IPS-20b (cell line): ENCODE measurements at regions not wholly inside any gene's neighbourhood (a gene's known extent, or its start where the extent isn't known, plus 50 kb on each side); places are given as distances from the start of the nearest gene placed in this dataset.
"Not testable (repeated sequence)": the region's sequence is repeated elsewhere in the genome, so short reads cannot be mapped to it uniquely, and the experiment has no call there.

Experiments used
- H3K27ac ChIP-seq: one replicate; pipeline ENCODE4 v1.5.1; 2013; ENCODE audit warnings: low read length
- H3K27me3 ChIP-seq: 2 replicates; pipeline ENCODE4 v1.6.1; 2013; ENCODE audit warnings: mild to moderate bottlenecking, low read length, inconsistent platforms; ENCODE audit not compliant: insufficient read depth
- H3K36me3 ChIP-seq: 2 replicates; pipeline ENCODE4 v1.6.1; 2013; ENCODE audit warnings: low read depth, mild to moderate bottlenecking, inconsistent platforms, low read length, moderate library complexity; ENCODE audit not compliant: insufficient read depth
- H3K4me1 ChIP-seq: 2 replicates; pipeline ENCODE4 v1.6.1; 2013; ENCODE audit warnings: mild to moderate bottlenecking, control low read depth, inconsistent platforms, low read length, moderate library complexity; ENCODE audit not compliant: insufficient read depth
- H3K4me3 ChIP-seq: 2 replicates; pipeline ENCODE4 v1.5.1; 2013; ENCODE audit warnings: mild to moderate bottlenecking, low read length, inconsistent platforms
- H3K9ac ChIP-seq: 2 replicates; pipeline ENCODE4 v1.6.1; 2013; ENCODE audit warnings: low read depth, mild to moderate bottlenecking, inconsistent platforms, low read length, moderate library complexity
- H3K9me3 ChIP-seq: 2 replicates; pipeline ENCODE4 v1.6.1; 2013; ENCODE audit warnings: mild to moderate bottlenecking, low read depth, low read length, inconsistent platforms; ENCODE audit not compliant: insufficient read depth

GRCh38 chr2:14099101-14099500, 533.4 kb upstream of the LRATD1 start:
- H3K36me3 ChIP-seq, H3K27me3 ChIP-seq, H3K4me1 ChIP-seq, H3K4me3 ChIP-seq, H3K9ac ChIP-seq, H3K27ac ChIP-seq: not testable (repeated sequence)
- H3K9me3 ChIP-seq: peaks cover 11% of the 10 kb centered on the region

GRCh38 chr2:14114275-14114674, 518.2 kb upstream of the LRATD1 start:
- Histone ChIP-seq H3K36me3 (no peaks in the 10 kb centered on the region), H3K4me1 (no peaks in the 10 kb centered on the region), H3K27ac (no peak overlapping the region), H3K4me3 (no peak overlapping the region), H3K9ac (no peak overlapping the region), H3K9me3 (no peaks in the 10 kb centered on the region), H3K27me3 (no peaks in the 10 kb centered on the region)

GRCh38 chr2:14120376-14120775, 512.1 kb upstream of the LRATD1 start:
- Histone ChIP-seq H3K4me1 (no peaks in the 10 kb centered on the region), H3K27me3 (no peaks in the 10 kb centered on the region), H3K27ac (no peak overlapping the region), H3K4me3 (no peak overlapping the region), H3K9me3 (no peaks in the 10 kb centered on the region), H3K36me3 (no peaks in the 10 kb centered on the region), H3K9ac (no peak overlapping the region)

GRCh38 chr2:14123436-14124103, 508.9 kb upstream of the LRATD1 start:
- no peak overlapping the region for H3K9ac ChIP-seq
- H3K4me1 ChIP-seq: no peaks in the 10 kb centered on the region
- no peaks in the 10 kb centered on the region for H3K36me3 ChIP-seq
- no peaks in the 10 kb centered on the region for H3K27me3 ChIP-seq
- no peaks in the 10 kb centered on the region for H3K9me3 ChIP-seq
- H3K4me3 ChIP-seq: no peak overlapping the region
- no peak overlapping the region for H3K27ac ChIP-seq

GRCh38 chr2:14125624-14126293, 506.8 kb upstream of the LRATD1 start:
- Histone ChIP-seq H3K9ac (no peak overlapping the region), H3K27ac (no peak overlapping the region), H3K4me1 (no peaks in the 10 kb centered on the region), H3K9me3 (no peaks in the 10 kb centered on the region), H3K36me3 (no peaks in the 10 kb centered on the region), H3K4me3 (no peak overlapping the region), H3K27me3 (no peaks in the 10 kb centered on the region)

- H3K4me1 ChIP-seq: no peaks in the 10 kb centered on the region
- no peaks in the 10 kb centered on the region for H3K27me3 ChIP-seq
- H3K36me3 ChIP-seq: no peaks in the 10 kb centered on the region
- no peak overlapping the region for H3K9ac ChIP-seq
- no peak overlapping the region for H3K4me3 ChIP-seq
- no peaks in the 10 kb centered on the region for H3K9me3 ChIP-seq
- H3K27ac ChIP-seq: no peak overlapping the region
Measured at GRCh38 chr2:14126846-14127245, 505.7 kb upstream of the LRATD1 start.

- no peak overlapping the region for H3K9ac ChIP-seq
- H3K36me3 ChIP-seq: no peaks in the 10 kb centered on the region
- no peaks in the 10 kb centered on the region for H3K4me1 ChIP-seq
- H3K27ac ChIP-seq: no peak overlapping the region
- H3K27me3 ChIP-seq: no peaks in the 10 kb centered on the region
- H3K9me3 ChIP-seq: no peaks in the 10 kb centered on the region
- H3K4me3 ChIP-seq: no peak overlapping the region
Measured at GRCh38 chr2:14127765-14128164, 504.8 kb upstream of the LRATD1 start.

GRCh38 chr2:14132386-14132785, 500.1 kb upstream of the LRATD1 start:
- H3K36me3 ChIP-seq: no peaks in the 10 kb centered on the region
- H3K4me1 ChIP-seq: no peaks in the 10 kb centered on the region
- H3K27ac ChIP-seq: no peak overlapping the region
- no peaks in the 10 kb centered on the region for H3K27me3 ChIP-seq
- no peak overlapping the region for H3K9ac ChIP-seq
- H3K4me3 ChIP-seq: no peak overlapping the region
- no peaks in the 10 kb centered on the region for H3K9me3 ChIP-seq

- H3K36me3 ChIP-seq: no peaks in the 10 kb centered on the region
- no peak overlapping the region for H3K4me3 ChIP-seq
- no peaks in the 10 kb centered on the region for H3K27me3 ChIP-seq
- H3K9me3 ChIP-seq: no peaks in the 10 kb centered on the region
- no peak overlapping the region for H3K9ac ChIP-seq
- no peak overlapping the region for H3K27ac ChIP-seq
- no peaks in the 10 kb centered on the region; the same call in 1 of the 2 replicates for H3K4me1 ChIP-seq
Measured at GRCh38 chr2:14134771-14135170, 497.7 kb upstream of the LRATD1 start.

GRCh38 chr2:14136030-14136429, 496.5 kb upstream of the LRATD1 start:
- Histone ChIP-seq H3K27ac (no peak overlapping the region), H3K4me1 (peaks cover 11% of the 10 kb centered on the region; the same call in 1 of the 2 replicates), H3K27me3 (no peaks in the 10 kb centered on the region), H3K4me3 (no peak overlapping the region), H3K9me3 (no peaks in the 10 kb centered on the region), H3K36me3 (no peaks in the 10 kb centered on the region), H3K9ac (no peak overlapping the region)

GRCh38 chr2:14137643-14138042, 494.9 kb upstream of the LRATD1 start:
- H3K9ac ChIP-seq: no peak overlapping the region
- no peak overlapping the region for H3K27ac ChIP-seq
- H3K9me3 ChIP-seq: no peaks in the 10 kb centered on the region
- peaks cover 11% of the 10 kb centered on the region; the same call in 1 of the 2 replicates for H3K4me1 ChIP-seq
- H3K27me3 ChIP-seq: no peaks in the 10 kb centered on the region
- H3K4me3 ChIP-seq: no peak overlapping the region
- no peaks in the 10 kb centered on the region for H3K36me3 ChIP-seq

- Histone ChIP-seq H3K27me3 (no peaks in the 10 kb centered on the region), H3K4me3 (no peak overlapping the region)
Measured at GRCh38 chr2:14140009-14140550, 492.4 kb upstream of the LRATD1 start.

More at GRCh38 chr2:14140009-14140550, 492.4 kb upstream of the LRATD1 start:
- Histone ChIP-seq H3K9me3 (no peaks in the 10 kb centered on the region), H3K9ac (no peak overlapping the region), H3K27ac (no peak overlapping the region), H3K36me3 (no peaks in the 10 kb centered on the region), H3K4me1 (peaks cover 11% of the 10 kb centered on the region; the same call in 1 of the 2 replicates)
